Activated CD8-positive, alpha-beta memory T cell treated with anti-CD3 and anti-CD28 coated beads, Interleukin-2, amount 10 ng/mL, durations not matched to agents 7 days and 5 days (primary cell): ENCODE measurements at regions not wholly inside any gene's neighbourhood (a gene's known extent, or its start where the extent isn't known, plus 50 kb on each side); places are given as distances from the start of the nearest gene placed in this dataset.
"Not testable (repeated sequence)": the region's sequence is repeated elsewhere in the genome, so short reads cannot be mapped to it uniquely, and the experiment has no call there.

Source experiments
- ATAC-seq: fragments of 150-1000 bp; cut with Tn5 transposase; one replicate; pipeline ENCODE4 v1.10.0; 2021; ENCODE audit warnings: moderate library complexity
- CTCF ChIA-PET: fragments of 350-600 bp; sonication (Branson Sonifier 250); formaldehyde crosslinking; loops from one replicate; lab custom pipeline; 2021; ENCODE audit warnings: antibody characterized with exemption; lab: Charles Lee
- DNase-seq: peaks from one replicate; pipeline ENCODE4 v3.0.0-alpha.2; 2020
- H3K27ac Mint-ChIP-seq: one replicate; pipeline ENCODE4 v1.8.0; 2021; ENCODE audit warnings: mild to moderate bottlenecking, mixed read lengths
- H3K27me3 Mint-ChIP-seq: one replicate; pipeline ENCODE4 v1.8.0; 2021; ENCODE audit warnings: mixed read lengths
- H3K36me3 Mint-ChIP-seq: one replicate; pipeline ENCODE4 v1.8.0; 2021; ENCODE audit warnings: mild to moderate bottlenecking, mixed read lengths
- H3K4me1 Mint-ChIP-seq: one replicate; pipeline ENCODE4 v1.8.0; 2021; ENCODE audit warnings: mixed read lengths
- H3K4me3 Mint-ChIP-seq: one replicate; pipeline ENCODE4 v1.8.0; 2021; ENCODE audit warnings: mild to moderate bottlenecking, moderate library complexity, mixed read lengths
- H3K9me3 Mint-ChIP-seq: one replicate; pipeline ENCODE4 v1.8.0; 2022; ENCODE audit warnings: low read depth, mixed read lengths

GRCh38 chr5:148880197-148880596, 53.8 kb downstream of the ADRB2 start:
- Mint-ChIP-seq H3K27me3 (no peaks in the 10 kb centered on the region), H3K9me3 (no peaks in the 10 kb centered on the region), H3K4me3 (no peak overlapping the region), H3K4me1 (no peaks in the 10 kb centered on the region), H3K36me3 (no peaks in the 10 kb centered on the region), H3K27ac (no peak overlapping the region)
- DNase-seq (no peak), ATAC-seq (no peak)
- CTCF ChIA-PET = interaction anchor here (1.2 kb wide), 1 partner anchor 8 kb away, joined by 3 read pairs; no protein-coding TSS in a partner anchor

- Mint-ChIP-seq H3K4me1 (no peaks in the 10 kb centered on the region), H3K36me3 (no peaks in the 10 kb centered on the region), H3K27me3 (no peaks in the 10 kb centered on the region), H3K4me3 (no peak overlapping the region), H3K9me3 (no peaks in the 10 kb centered on the region), H3K27ac (no peak overlapping the region)
- DNase-seq (no peak), ATAC-seq (no peak)
- CTCF ChIA-PET = interaction anchor here (1.2 kb wide), 1 partner anchor 8 kb away, joined by 3 read pairs; no protein-coding TSS in a partner anchor
Observed at GRCh38 chr5:148880696-148881095, 54.3 kb downstream of the ADRB2 start.

GRCh38 chr5:148882332-148882731, 55.9 kb downstream of the ADRB2 start:
- ATAC-seq = no peak
- Mint-ChIP-seq H3K4me3 (no peak overlapping the region), H3K36me3 (no peaks in the 10 kb centered on the region), H3K27me3 (no peaks in the 10 kb centered on the region), H3K27ac (no peak overlapping the region), H3K4me1 (peaks cover 1% of the 10 kb centered on the region), H3K9me3 (no peaks in the 10 kb centered on the region)
- CTCF ChIA-PET = no interaction called here
- no peak for DNase-seq

GRCh38 chr5:148884339-148885020, 58.1 kb downstream of the ADRB2 start:
- no peaks in the 10 kb centered on the region for H3K27me3 Mint-ChIP-seq
- ATAC-seq (no peak), DNase-seq (no peak)
- no peaks in the 10 kb centered on the region for H3K9me3 Mint-ChIP-seq
- H3K4me3 Mint-ChIP-seq = no peak overlapping the region
- no peak overlapping the region for H3K27ac Mint-ChIP-seq
- H3K4me1 Mint-ChIP-seq = peaks cover 3% of the 10 kb centered on the region
- CTCF ChIA-PET = no interaction called here
- H3K36me3 Mint-ChIP-seq = no peaks in the 10 kb centered on the region

GRCh38 chr5:148887123-148887881, 60.9 kb downstream of the ADRB2 start:
- Mint-ChIP-seq H3K27ac (no peak overlapping the region), H3K9me3 (no peaks in the 10 kb centered on the region), H3K4me3 (no peak overlapping the region), H3K36me3 (no peaks in the 10 kb centered on the region), H3K27me3 (no peaks in the 10 kb centered on the region), H3K4me1 (peaks cover 3% of the 10 kb centered on the region)
- DNase-seq = no peak
- CTCF ChIA-PET = no interaction called here
- ATAC-seq = no peak

GRCh38 chr5:148889936-148890335, 63.5 kb downstream of the ADRB2 start:
- CTCF ChIA-PET, ATAC-seq, H3K4me1 Mint-ChIP-seq, H3K27me3 Mint-ChIP-seq, DNase-seq, H3K9me3 Mint-ChIP-seq, H3K4me3 Mint-ChIP-seq, H3K27ac Mint-ChIP-seq, H3K36me3 Mint-ChIP-seq: not testable (repeated sequence)

- H3K27ac Mint-ChIP-seq, H3K36me3 Mint-ChIP-seq, ATAC-seq, H3K4me3 Mint-ChIP-seq, DNase-seq, H3K4me1 Mint-ChIP-seq, H3K27me3 Mint-ChIP-seq, CTCF ChIA-PET, H3K9me3 Mint-ChIP-seq: not testable (repeated sequence)
Observed at GRCh38 chr5:148895441-148895840, 69.0 kb downstream of the ADRB2 start.

GRCh38 chr5:148897842-148898241, 71.4 kb downstream of the ADRB2 start:
- H3K36me3 Mint-ChIP-seq = peaks cover 7% of the 10 kb centered on the region
- no peak overlapping the region for H3K27ac Mint-ChIP-seq
- CTCF ChIA-PET = no interaction called here
- H3K4me1 Mint-ChIP-seq = peaks cover 5% of the 10 kb centered on the region
- H3K9me3 Mint-ChIP-seq = peaks cover 4% of the 10 kb centered on the region
- no peak overlapping the region for H3K4me3 Mint-ChIP-seq
- H3K27me3 Mint-ChIP-seq = peaks cover 3% of the 10 kb centered on the region
- no peak for ATAC-seq
- no peak for DNase-seq

GRCh38 chr5:148898413-148899075, 72.1 kb downstream of the ADRB2 start:
- Mint-ChIP-seq H3K27me3 (peaks cover 3% of the 10 kb centered on the region), H3K36me3 (peaks cover 4% of the 10 kb centered on the region), H3K9me3 (peaks cover under 1% of the 10 kb centered on the region), H3K27ac (no peak overlapping the region), H3K4me3 (no peak overlapping the region), H3K4me1 (peaks cover 5% of the 10 kb centered on the region)
- DNase-seq (no peak), ATAC-seq (no peak)
- CTCF ChIA-PET = interaction anchor here (1.4 kb wide), 1 partner anchor 59 kb away, joined by 3 read pairs; no protein-coding TSS in a partner anchor

GRCh38 chr5:148899993-148900392, 73.6 kb downstream of the ADRB2 start:
- H3K4me1 Mint-ChIP-seq = peaks cover 5% of the 10 kb centered on the region
- H3K4me3 Mint-ChIP-seq = no peak overlapping the region
- CTCF ChIA-PET = interaction anchor here (1.4 kb wide), 1 partner anchor 58 kb away, joined by 3 read pairs; no protein-coding TSS in a partner anchor
- DNase-seq (no peak), ATAC-seq (no peak)
- no peaks in the 10 kb centered on the region for H3K36me3 Mint-ChIP-seq
- peaks cover 3% of the 10 kb centered on the region for H3K27me3 Mint-ChIP-seq
- no peak overlapping the region for H3K27ac Mint-ChIP-seq
- no peaks in the 10 kb centered on the region for H3K9me3 Mint-ChIP-seq

- Mint-ChIP-seq H3K9me3 (no peaks in the 10 kb centered on the region), H3K36me3 (no peaks in the 10 kb centered on the region), H3K27me3 (peaks cover 3% of the 10 kb centered on the region), H3K4me3 (no peak overlapping the region), H3K27ac (no peak overlapping the region), H3K4me1 (peaks cover 5% of the 10 kb centered on the region)
- CTCF ChIA-PET = no interaction called here
- DNase-seq (no peak), ATAC-seq (no peak)
Observed at GRCh38 chr5:148902478-148902877, 76.1 kb downstream of the ADRB2 start.

GRCh38 chr5:148903587-148903986, 77.2 kb downstream of the ADRB2 start:
- ATAC-seq (no peak), DNase-seq (no peak)
- Mint-ChIP-seq H3K4me1 (peaks cover 5% of the 10 kb centered on the region), H3K4me3 (no peak overlapping the region), H3K36me3 (no peaks in the 10 kb centered on the region), H3K9me3 (no peaks in the 10 kb centered on the region), H3K27me3 (peaks cover 2% of the 10 kb centered on the region), H3K27ac (no peak overlapping the region)
- CTCF ChIA-PET = interaction anchor here (1.6 kb wide), 1 partner anchor 13 kb away, joined by 3 read pairs; no protein-coding TSS in a partner anchor

- Mint-ChIP-seq H3K27ac (no peak overlapping the region), H3K9me3 (no peaks in the 10 kb centered on the region), H3K4me1 (peaks cover 5% of the 10 kb centered on the region), H3K4me3 (no peak overlapping the region), H3K27me3 (no peaks in the 10 kb centered on the region), H3K36me3 (no peaks in the 10 kb centered on the region)
- ATAC-seq (no peak), DNase-seq (no peak)
- CTCF ChIA-PET = interaction anchor here (1.6 kb wide), 1 partner anchor 12 kb away, joined by 3 read pairs; no protein-coding TSS in a partner anchor
Observed at GRCh38 chr5:148904440-148904839, 78.0 kb downstream of the ADRB2 start.
